Keratinocyte (primary cell): ENCODE measurements at regions not wholly inside any gene's neighbourhood (a gene's known extent, or its start where the extent isn't known, plus 50 kb on each side); places are given as distances from the start of the nearest gene placed in this dataset.

Experiments used
- DNase-seq: peaks from one replicate; pipeline ENCODE4 v3.0.0-alpha.2; 2011; ENCODE audit warnings: low read depth, missing footprints, low spot score
- FAIRE-seq: peaks from 2 replicates; lab custom pipeline; 2011; peaks lifted over from hg19 to GRCh38; lab: Jason Lieb, UNC
- H2AFZ ChIP-seq: 2 replicates; pipeline ENCODE4 v1.6.0; 2012; ENCODE audit warnings: low read length, control low read depth, inconsistent platforms; ENCODE audit not compliant: control insufficient read depth
- H3K27ac ChIP-seq: 2 replicates; pipeline ENCODE4 v1.5.1; 2011; ENCODE audit warnings: low read length; ENCODE audit not compliant: control insufficient read depth, insufficient read depth
- H3K27me3 ChIP-seq: 3 replicates; pipeline ENCODE4 v1.6.0; 2011; ENCODE audit warnings: low read length; ENCODE audit not compliant: control insufficient read depth, insufficient read depth; ENCODE audit errors: extremely low read depth
- H3K36me3 ChIP-seq, 2 experiments: 2 replicates in 1 of 2; 3 replicates in 1 of 2; pipeline ENCODE4 v1.5.1; 2011; ENCODE audit warnings: low read length in 2 of 2, mild to moderate bottlenecking in 1 of 2; ENCODE audit not compliant: control insufficient read depth in 2 of 2, insufficient read depth in 2 of 2; ENCODE audit errors: extremely low read depth in 1 of 2
- H3K4me1 ChIP-seq: 3 replicates; pipeline ENCODE4 v1.5.1; 2011; ENCODE audit warnings: low read length; ENCODE audit not compliant: control insufficient read depth, insufficient read depth; ENCODE audit errors: extremely low read depth
- H3K4me2 ChIP-seq: 3 replicates; pipeline ENCODE4 v1.6.0; 2011; ENCODE audit warnings: low read depth, low read length; ENCODE audit not compliant: control insufficient read depth, insufficient read depth; ENCODE audit errors: extremely low read depth
- H3K4me3 ChIP-seq, 3 experiments: fragments of 200-600 bp in 1 of 3; sonication (generic) in 1 of 3; 2 replicates in 2 of 3; 3 replicates in 1 of 3; pipeline ENCODE4 v1.5.1; 2011 to 2016; ENCODE audit warnings: low read length in 3 of 3, mild to moderate bottlenecking in 3 of 3, control low read depth in 2 of 3, inconsistent platforms in 1 of 3, low read depth in 1 of 3, mixed read lengths in 1 of 3, mixed run types in 1 of 3, moderate library complexity in 1 of 3; ENCODE audit not compliant: control insufficient read depth in 2 of 3, insufficient read depth in 2 of 3; ENCODE audit errors: extremely low read depth in 1 of 3
- H3K79me2 ChIP-seq: 2 replicates; pipeline ENCODE4 v1.6.0; 2012; ENCODE audit warnings: low read length; ENCODE audit not compliant: control insufficient read depth, insufficient read depth
- H3K9ac ChIP-seq: 3 replicates; pipeline ENCODE4 v1.6.0; 2011; ENCODE audit warnings: low read length; ENCODE audit not compliant: control insufficient read depth, insufficient read depth; ENCODE audit errors: extremely low read depth
- H3K9me1 ChIP-seq: 3 replicates; pipeline ENCODE4 v1.6.0; 2011; ENCODE audit warnings: low read length; ENCODE audit not compliant: control insufficient read depth, insufficient read depth; ENCODE audit errors: extremely low read depth
- H3K9me3 ChIP-seq: 2 replicates; pipeline ENCODE4 v1.5.1; 2012; ENCODE audit warnings: low read depth, low read length; ENCODE audit not compliant: control insufficient read depth
- H4K20me1 ChIP-seq: 3 replicates; pipeline ENCODE4 v1.6.0; 2011; ENCODE audit warnings: low read length; ENCODE audit not compliant: control insufficient read depth, insufficient read depth; ENCODE audit errors: extremely low read depth
- CTCF ChIP-seq, 3 experiments: IDR thresholded peaks in 1 of 3; conservative IDR thresholded peaks in 1 of 3; optimal IDR thresholded peaks in 1 of 3; 2 replicates in 2 of 3; 3 replicates in 1 of 3; pipeline versions ENCODE3 to v1.5.1; 2011; ENCODE audit warnings: low read length in 3 of 3, mild to moderate bottlenecking in 3 of 3, moderate library complexity in 2 of 3, control low read depth in 1 of 3, inconsistent platforms in 1 of 3; ENCODE audit not compliant: insufficient read depth in 2 of 3; ENCODE audit errors: extremely low read depth in 1 of 3
- EZH2 ChIP-seq: IDR thresholded peaks from one replicate; pipeline ENCODE4 v1.6.1; 2012; ENCODE audit warnings: inconsistent platforms, mild to moderate bottlenecking, low read length, moderate library complexity
- dilution Hi-C: fragments of 300-500 bp; cut with MboI; formaldehyde crosslinking; loops from one replicate; pipeline ENCODE4 v1.7.0; 2020; ENCODE audit warnings: low sequenced_read_pairs; ENCODE audit not compliant: extremely low pct_ligation_motif_present

- no peaks in the 10 kb centered on the region for H3K9me1 ChIP-seq
- H3K27ac ChIP-seq = no peak overlapping the region
- H4K20me1 ChIP-seq = no peaks in the 10 kb centered on the region
- H3K9me3 ChIP-seq = no peaks in the 10 kb centered on the region
- TF ChIP-seq EZH2 = no peak
- no peak for TF ChIP-seq CTCF (optimal IDR thresholded peaks at IDR 0.05 in 1 of 3, IDR thresholded peaks at IDR 0.05 in 1 of 3, conservative IDR thresholded peaks at IDR 0.05 in 1 of 3; ENCODE audit: extremely low read depth in 1 of 3, insufficient read depth in 2 of 3, low read length in 3 of 3)
- no peak overlapping the region for H3K4me2 ChIP-seq
- no peak overlapping the region for H2AFZ ChIP-seq
- H3K27me3 ChIP-seq = no peaks in the 10 kb centered on the region
- dilution Hi-C loops = no loop called here
- no peak overlapping the region for H3K4me3 ChIP-seq
- H3K79me2 ChIP-seq = no peaks in the 10 kb centered on the region
- no peaks in the 10 kb centered on the region for H3K4me1 ChIP-seq
- DNase-seq (no peak), FAIRE-seq (no peak)
- no peak overlapping the region for H3K9ac ChIP-seq
- no peaks in the 10 kb centered on the region for H3K36me3 ChIP-seq
Observed at GRCh38 chr5:82861701-82862100, 215.5 kb downstream of the TMEM167A start.

GRCh38 chr5:82859451-82860140 lies 217.6 kb downstream of the TMEM167A start:
- H3K9me1 ChIP-seq = no peaks in the 10 kb centered on the region
- dilution Hi-C loops = no loop called here
- no peak for FAIRE-seq

More at GRCh38 chr5:82859451-82860140, 217.6 kb downstream of the TMEM167A start:
- Histone ChIP-seq H3K4me1 (no peaks in the 10 kb centered on the region), H3K9me3 (no peaks in the 10 kb centered on the region), H3K27me3 (no peaks in the 10 kb centered on the region), H3K9ac (no peak overlapping the region), H4K20me1 (no peaks in the 10 kb centered on the region), H3K79me2 (no peaks in the 10 kb centered on the region), H3K27ac (no peak overlapping the region), H3K4me3 (no peak overlapping the region), H3K4me2 (no peak overlapping the region), H2AFZ (no peak overlapping the region), H3K36me3 (no peaks in the 10 kb centered on the region)
- no peak for TF ChIP-seq CTCF (optimal IDR thresholded peaks at IDR 0.05 in 1 of 3, IDR thresholded peaks at IDR 0.05 in 1 of 3, conservative IDR thresholded peaks at IDR 0.05 in 1 of 3; ENCODE audit: extremely low read depth in 1 of 3, insufficient read depth in 2 of 3, low read length in 3 of 3)
- no peak for TF ChIP-seq EZH2
- no peak for DNase-seq
